HG02973 (cell line): ENCODE measurements at regions not wholly inside any gene's neighbourhood (a gene's known extent, or its start where the extent isn't known, plus 50 kb on each side); places are given as distances from the start of the nearest gene placed in this dataset.
"Not testable (repeated sequence)": the region's sequence is repeated elsewhere in the genome, so short reads cannot be mapped to it uniquely, and the experiment has no call there.

ENCODE experiments used
- ATAC-seq: cut with Tn5 transposase; IDR thresholded peaks from one replicate; pipeline ENCODE4 v1.9.1; 2021; ENCODE audit warnings: moderate library complexity; ENCODE audit not compliant: unreplicated experiment

GRCh38 chrX:66692512-66692911 lies 53.6 kb upstream of the EDA2R start:
- ATAC-seq, result not testable (repeated sequence)
